ENCODE measurements at regions not wholly inside any gene's neighbourhood (a gene's known extent, or its start where the extent isn't known, plus 50 kb on each side); places are given as distances from the start of the nearest gene placed in this dataset.

GRCh38 chr12:86312232-86312631 lies 56.0 kb upstream of the MGAT4C start:
- Mint-ChIP-seq H3K4me1 (ENCODE audit: low read depth) (no peaks in the 10 kb centered on the region), H3K27ac (no peak overlapping the region), H3K4me3 (no peak overlapping the region), H3K27me3 (ENCODE audit: insufficient read depth) (no peaks in the 10 kb centered on the region), H3K9me3 (peaks cover 38% of the 10 kb centered on the region), H3K36me3 (ENCODE audit: low read depth) (no peaks in the 10 kb centered on the region)
- DNase-seq = no peak
- TF ChIP-seq, protein P1, sequence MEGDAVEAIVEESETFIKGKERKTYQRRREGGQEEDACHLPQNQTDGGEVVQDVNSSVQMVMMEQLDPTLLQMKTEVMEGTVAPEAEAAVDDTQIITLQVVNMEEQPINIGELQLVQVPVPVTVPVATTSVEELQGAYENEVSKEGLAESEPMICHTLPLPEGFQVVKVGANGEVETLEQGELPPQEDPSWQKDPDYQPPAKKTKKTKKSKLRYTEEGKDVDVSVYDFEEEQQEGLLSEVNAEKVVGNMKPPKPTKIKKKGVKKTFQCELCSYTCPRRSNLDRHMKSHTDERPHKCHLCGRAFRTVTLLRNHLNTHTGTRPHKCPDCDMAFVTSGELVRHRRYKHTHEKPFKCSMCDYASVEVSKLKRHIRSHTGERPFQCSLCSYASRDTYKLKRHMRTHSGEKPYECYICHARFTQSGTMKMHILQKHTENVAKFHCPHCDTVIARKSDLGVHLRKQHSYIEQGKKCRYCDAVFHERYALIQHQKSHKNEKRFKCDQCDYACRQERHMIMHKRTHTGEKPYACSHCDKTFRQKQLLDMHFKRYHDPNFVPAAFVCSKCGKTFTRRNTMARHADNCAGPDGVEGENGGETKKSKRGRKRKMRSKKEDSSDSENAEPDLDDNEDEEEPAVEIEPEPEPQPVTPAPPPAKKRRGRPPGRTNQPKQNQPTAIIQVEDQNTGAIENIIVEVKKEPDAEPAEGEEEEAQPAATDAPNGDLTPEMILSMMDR (IDR thresholded peaks at IDR 0.05) = no peak
